HG03108 (cell line): ENCODE measurements at regions not wholly inside any gene's neighbourhood (a gene's known extent, or its start where the extent isn't known, plus 50 kb on each side); places are given as distances from the start of the nearest gene placed in this dataset.

Experiments used
- ATAC-seq: cut with Tn5 transposase; IDR thresholded peaks from one replicate; pipeline ENCODE4 v1.9.1; 2021; ENCODE audit warnings: moderate library complexity; ENCODE audit not compliant: unreplicated experiment

- no peak for ATAC-seq
These were observed 879.0 kb downstream of the SLC4A3 start for GRCh38 chr2:220506466-220506865.

DNA sequence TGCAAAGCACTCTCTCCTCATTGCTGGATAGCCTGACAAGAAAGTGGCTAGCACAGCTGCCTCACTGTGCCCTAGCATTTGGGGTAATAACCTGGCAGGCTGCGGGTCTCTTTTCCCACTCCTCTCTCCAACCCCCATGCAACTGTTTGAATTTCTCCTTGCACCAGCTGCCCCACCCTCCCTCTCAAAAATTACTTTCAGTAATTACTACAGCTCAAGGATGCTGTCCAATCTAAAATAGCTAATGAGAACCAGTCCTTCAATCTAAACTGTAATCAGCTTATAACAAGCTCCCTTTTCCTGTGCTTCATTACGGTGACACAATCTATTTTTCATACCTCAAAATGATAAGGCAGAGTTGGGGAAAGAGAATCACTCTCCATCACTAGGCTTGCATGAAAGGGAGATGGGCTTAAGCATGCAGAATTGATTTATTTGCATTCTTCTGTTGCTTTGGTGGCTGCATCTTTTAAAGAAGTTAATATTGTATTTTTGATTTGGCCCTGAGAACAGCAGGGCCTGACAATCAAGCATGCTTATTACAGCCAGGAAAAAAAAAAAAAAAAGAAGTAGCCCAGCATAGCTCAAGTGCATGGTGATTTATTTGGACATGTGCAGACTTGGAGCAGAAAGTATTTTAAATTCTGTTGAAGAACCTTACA is 881.8 kb downstream of the SLC4A3 start:
- no peak for ATAC-seq

GRCh38 chr2:220509966-220510365 is 882.5 kb downstream of the SLC4A3 start:
- no peak for ATAC-seq

DNA sequence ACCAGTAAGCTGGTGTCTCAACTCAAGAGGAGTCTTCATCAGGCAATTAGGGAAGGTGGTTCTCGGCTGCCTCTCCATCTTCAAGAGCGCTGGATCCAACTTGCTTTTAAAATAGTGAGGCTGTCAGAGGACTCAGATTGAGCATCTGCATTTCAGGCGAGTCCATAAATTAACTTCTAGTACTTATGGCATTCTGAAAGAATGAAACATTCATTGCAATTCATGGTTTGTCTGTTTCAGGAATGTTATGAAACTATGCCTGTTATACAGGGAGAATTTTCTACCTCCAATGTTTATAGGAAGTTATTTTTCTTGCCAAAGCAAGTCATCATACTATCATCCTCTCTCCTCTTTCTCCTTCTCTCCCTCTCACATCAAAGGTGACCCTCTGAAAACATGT is 883.2 kb downstream of the SLC4A3 start:
- no peak for ATAC-seq

GRCh38 chr2:220512419-220512818 is 885.0 kb downstream of the SLC4A3 start:
- ATAC-seq = no peak

DNA sequence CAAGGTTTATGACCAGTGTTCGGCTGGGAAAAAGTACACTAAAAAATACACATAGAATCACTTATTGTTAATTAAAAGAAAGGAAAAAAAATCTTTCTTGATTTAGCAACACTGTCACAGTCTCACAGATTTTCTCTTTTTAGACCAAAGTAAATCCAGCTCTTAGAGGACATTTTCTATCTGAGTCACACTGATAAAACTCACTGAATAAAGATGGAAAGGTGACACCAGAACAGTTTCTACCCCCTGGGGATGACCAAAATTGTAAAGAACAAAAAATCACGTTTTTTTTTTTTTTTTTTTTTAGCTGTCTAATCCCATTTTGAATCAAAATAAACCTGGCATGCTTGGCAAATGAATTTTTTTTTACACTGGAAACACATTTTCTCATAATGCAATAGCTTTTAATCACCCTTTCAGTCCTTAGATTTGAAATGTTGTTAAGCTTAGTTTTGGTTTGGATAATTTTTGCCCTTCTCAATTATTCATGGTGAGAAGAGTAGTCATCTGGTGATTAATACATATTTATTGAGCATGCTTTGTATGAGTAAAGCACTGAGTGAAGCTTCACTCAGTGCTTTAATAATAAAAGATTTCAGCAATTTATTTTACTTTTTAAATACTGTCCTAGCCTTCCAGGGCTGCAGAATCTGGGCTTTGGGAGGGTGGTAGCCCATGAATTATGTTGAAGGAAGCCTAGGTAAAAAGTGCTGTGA is 886.3 kb downstream of the SLC4A3 start:
- ATAC-seq = no peak

DNA sequence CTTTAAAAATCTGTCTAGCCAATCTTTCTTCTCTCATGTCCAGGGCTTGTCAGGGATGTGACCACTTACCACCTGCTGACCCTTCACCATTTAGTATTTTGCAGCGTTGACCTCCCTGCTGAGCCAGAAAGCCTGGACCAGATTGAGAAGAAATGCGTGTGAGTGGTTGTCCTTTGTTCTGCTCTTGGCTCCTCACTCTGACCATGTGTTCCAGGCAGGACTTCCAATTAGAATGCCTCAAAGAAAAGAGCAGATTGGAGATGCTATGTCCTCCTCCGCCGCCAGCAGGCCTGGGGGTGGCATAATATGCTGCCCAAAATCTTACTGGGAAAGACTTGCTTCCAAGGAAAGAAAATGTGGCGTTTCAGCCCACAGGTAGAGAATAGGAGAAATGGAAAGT is 894.1 kb downstream of the SLC4A3 start:
- no peak for ATAC-seq

DNA sequence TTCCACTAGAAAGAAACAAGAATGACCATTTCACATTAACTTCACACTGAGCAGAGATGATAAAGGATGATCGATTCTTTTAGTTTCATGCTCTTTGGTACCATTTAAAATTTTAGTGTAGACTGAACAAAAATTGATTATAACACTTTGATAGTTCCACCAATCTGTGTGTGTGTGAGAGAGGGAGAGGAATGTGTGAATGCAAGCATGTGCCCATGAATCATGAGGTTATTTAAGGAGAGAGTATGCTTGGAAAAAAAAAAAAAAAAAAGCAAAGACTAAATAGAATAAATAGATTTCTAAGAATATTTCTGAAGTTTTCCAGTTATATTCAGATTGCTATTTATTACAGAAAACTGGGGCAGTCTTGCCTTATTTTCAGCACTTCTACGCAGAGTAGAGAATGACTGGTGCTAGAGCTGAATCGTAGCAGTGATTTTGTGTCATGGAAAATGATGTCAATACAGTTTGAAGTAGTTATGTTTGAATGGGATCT is 900.8 kb downstream of the SLC4A3 start:
- no peak for ATAC-seq

DNA sequence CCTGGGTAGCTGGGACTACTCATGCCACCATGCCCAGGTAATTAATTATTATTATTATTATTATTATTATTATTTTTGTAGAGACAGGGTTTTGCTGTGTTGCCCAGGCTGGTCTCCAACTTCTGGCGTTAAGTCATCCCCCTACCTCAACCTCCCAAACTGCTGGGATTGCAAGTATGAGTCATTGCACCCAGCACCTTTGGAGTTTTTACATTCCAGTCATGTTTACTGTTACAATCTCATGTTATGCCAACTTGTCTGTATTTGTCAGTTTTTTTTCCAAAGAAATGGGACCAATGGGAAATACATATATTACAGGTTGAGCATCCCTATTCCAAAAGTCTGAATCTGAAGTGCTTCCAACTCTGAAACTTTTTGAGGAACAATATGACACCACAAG is 903.8 kb downstream of the SLC4A3 start:
- no peak for ATAC-seq

DNA sequence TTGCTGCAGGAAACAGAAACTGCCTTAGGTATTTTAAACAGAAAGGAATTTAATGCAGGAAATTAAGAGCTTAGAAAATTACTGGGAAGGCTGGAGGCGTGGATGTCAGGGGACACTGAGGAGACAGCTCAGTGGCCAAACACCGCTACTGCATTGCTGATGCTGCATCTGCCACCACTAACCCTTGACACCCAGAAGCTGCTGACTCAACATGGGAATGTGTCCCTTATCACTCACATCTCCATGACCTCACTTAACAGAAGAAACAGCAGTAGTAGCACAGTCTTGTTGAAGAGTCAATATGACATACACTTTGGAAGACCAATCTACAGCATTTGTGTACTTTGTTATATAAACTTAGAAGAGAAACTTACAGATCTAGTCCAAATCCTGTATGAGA is 906.1 kb downstream of the SLC4A3 start:
- no peak for ATAC-seq

DNA sequence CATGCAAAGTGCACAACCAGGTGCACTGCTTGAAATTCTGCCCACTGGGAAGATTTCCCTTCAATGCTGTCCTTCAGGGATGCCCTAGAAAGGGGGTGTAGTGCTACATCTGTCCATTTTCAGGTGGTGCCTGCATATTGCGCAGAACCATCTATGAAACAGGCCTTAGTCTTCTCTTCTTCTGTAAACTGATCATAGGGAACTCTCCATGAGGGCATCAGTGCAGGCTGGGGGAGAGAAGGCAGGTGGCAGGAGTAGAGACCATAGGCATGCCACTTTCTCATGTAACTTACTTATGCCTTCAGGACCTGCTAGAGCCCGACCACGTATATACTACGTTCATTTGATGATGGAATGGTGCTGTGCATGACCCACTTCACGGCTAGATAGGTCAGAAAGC is 912.1 kb downstream of the SLC4A3 start:
- ATAC-seq = no peak

- ATAC-seq = no peak
These were observed 916.6 kb downstream of the SLC4A3 start for GRCh38 chr2:220544049-220544448.

- ATAC-seq = no peak
These were observed 923.7 kb downstream of the SLC4A3 start for GRCh38 chr2:220550995-220551700.

GRCh38 chr2:220552790-220553535 is 925.5 kb downstream of the SLC4A3 start:
- ATAC-seq = no peak

DNA sequence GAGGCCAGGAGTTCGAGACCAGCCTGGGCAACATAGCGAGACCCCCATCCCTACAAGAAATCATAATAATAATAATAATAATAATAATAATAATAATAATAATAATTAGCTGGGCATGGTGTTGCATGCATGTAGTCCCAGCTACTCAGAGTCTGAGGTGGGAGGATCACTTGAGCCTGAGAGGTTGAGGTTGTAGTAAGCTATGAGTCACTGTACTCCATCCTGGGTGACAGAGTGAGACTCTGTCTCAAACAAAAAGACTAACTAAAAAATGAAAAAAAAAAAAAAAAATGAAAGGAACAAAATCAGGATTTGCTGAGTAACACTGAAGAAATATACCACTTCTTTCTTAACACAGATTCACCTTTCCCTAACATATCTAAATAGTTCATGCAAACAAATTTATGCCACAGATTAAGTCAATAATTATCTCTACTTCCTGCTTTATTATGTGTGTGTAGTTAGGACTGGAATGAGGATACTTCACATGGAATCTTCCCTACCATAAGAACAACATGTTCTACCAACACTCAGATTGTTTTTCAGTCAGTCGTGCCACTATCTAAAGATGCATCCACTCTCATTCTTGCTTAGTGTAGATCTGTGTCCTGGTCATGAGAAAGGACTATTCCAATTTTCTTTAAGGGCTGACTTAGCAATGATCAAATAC is 928.7 kb downstream of the SLC4A3 start:
- no peak for ATAC-seq

GRCh38 chr2:220556658-220557057 is 929.2 kb downstream of the SLC4A3 start:
- no peak for ATAC-seq

DNA sequence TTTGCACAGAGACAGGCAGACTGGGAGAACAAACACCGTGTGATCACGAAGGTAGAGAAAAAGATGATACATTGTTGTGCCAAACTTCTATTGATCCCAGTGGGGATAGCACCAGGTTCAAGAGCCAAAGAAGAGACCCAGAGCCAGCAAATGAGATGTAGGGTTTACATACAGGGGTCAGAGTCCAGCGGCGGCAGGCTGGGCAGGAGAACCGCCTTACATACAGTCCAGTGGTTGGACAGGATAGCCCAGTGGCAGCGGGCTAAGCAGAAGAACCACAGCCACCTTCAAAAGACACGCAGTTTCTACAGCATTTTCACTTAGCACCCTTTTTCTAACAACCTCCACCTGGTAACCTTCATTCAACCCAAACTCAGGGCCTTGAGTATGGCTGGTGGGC is 932.8 kb downstream of the SLC4A3 start:
- no peak for ATAC-seq

DNA sequence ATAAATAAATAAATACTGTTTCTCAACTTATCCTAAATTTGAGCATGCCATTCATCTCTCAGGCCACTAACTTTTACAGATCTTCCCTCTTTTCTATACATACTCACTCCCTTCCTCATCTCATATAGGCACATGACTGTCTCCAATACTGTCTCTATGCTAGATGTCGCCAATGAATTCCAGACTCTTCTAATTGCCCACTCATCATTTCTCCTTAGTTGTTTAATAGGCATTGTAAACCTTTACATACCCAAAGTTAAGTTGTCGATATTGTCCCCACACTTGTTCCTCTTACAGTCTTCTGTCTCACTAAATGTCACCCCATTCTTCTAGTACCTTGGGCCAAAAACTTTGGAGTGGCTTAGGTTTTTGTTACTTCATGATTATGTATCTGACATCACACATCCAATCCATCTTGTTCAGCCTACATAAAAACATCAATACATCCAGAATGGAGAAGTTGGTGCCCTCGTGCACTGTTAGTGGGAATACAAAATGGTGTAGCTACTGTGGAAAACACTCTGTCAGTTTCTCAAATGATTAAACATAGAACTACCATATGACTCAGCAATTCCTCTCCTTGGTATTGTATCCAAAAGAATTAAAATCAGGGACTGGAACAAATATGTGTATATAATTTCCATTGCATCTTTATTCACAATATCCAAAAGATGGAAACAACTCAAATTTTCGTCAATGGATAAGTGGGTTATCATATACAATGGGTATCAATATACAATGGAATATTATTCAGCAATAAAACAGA is 935.1 kb downstream of the SLC4A3 start:
- ATAC-seq = no peak

DNA sequence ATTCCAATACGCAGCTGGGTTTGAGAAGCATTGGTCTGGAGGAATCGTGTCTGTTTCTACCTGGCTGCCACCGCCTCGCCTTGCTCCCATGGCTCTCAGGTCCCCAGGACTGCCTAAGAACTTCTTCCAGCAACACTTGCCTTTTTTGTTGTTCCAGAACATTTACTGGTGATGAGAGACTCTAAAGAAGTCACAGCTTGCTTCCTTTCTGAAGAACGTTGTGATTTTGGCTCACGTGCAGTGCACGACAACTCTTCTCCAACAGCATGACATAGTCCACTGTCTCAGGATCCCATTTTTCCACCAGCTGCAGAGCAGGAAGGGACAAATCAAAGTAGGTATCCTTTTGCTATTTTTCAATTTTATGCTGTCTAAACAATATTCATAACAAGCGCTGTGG is 940.9 kb downstream of the SLC4A3 start:
- no peak for ATAC-seq
